ENCODE measurements at regions not wholly inside any gene's neighbourhood (a gene's known extent, or its start where the extent isn't known, plus 50 kb on each side); places are given as distances from the start of the nearest gene placed in this dataset.

- no peak for DNase-seq (ENCODE audit: low spot score)
These were observed 131.1 kb downstream of the CRYBB2 start for GRCh38 chr22:25350551-25350971.

GRCh38 chr22:25351631-25352293 lies 132.3 kb downstream of the CRYBB2 start:
- no peak for DNase-seq (ENCODE audit: low spot score)

GRCh38 chr22:25352294-25352680 lies 132.8 kb downstream of the CRYBB2 start:
- no peak for DNase-seq (ENCODE audit: low spot score)

DNA sequence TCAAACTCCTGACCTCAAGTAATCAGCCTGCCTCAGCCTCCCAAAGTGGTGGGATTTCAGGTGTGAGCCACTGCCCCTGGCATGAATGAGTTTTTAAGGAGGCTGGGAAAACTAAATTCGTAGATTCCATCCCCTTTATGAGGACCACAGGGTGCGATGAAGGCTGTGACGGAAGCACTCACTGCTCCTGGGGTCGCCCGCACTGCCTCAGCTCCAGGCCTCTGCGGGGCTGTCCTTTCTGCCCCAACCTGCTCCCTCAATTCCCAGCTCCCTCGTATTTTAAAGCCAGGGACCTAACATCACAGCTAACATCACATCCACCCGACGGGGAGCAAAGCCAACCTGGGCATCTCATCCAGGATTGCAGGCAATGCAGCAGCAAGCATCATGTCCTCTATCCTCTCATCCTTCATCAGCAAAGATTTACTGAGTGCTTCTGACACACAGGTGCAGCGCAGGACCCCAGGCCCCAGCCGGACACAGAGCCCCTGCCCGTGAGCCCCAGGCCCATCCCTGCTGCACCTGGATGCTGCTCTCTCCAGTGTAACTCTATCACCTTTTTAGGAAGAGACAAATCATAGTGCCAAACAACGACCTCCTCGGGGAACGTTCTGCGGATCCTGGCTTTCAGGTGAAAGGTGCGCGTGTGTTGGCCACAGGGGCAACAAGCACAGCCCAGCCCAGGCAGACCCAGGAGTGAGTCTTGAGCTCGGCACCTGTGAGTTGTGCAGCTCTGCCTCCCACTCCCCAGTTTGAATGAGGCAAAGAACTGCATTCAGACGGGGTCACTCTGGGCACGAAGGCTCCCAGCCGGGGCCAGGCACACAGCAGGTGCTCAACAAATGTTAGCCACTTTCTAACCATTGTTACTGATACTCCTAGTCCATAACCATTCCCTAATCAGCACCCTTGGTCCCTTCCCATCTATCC lies 134.3 kb downstream of the CRYBB2 start:
- no peak for DNase-seq (ENCODE audit: low spot score)

DNA sequence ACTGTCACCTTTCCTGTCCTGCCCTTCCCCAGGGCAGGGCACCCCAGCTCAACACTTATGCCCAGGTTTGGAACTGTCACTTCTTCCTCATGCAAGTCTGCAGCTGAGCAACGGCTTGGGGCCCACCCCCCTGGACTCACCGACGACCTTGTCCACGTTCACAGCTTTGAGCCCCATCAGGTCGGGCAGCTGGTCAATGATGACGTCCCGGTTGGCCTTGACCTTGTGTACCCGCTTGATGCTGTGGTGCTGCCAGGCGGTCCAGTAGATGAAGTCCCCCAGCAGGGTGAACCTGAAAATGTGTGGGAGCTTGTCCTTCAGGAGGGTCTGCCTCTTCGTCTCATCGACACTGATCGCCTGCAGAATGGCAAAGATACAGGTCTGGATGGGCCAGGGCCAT lies 135.0 kb downstream of the CRYBB2 start:
- DNase-seq (ENCODE audit: low spot score) = no peak

DNA sequence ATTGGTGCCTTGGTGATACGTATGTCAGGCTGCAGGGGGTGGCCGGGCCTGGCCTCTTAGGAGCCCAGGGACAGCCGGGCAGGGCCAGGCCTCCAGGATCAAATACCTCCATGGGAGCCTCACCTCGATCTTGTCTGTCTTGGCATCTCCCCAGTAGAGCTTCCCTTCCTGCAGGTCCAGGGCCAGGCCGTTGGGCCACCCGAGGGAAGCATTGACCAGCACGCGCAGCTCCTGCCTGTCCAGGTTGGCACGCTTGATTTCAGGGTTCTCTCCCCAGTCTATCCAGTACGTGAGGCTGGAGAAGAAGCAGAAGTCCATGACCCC lies 137.7 kb downstream of the CRYBB2 start:
- DNase-seq (ENCODE audit: low spot score) = no peak

DNA sequence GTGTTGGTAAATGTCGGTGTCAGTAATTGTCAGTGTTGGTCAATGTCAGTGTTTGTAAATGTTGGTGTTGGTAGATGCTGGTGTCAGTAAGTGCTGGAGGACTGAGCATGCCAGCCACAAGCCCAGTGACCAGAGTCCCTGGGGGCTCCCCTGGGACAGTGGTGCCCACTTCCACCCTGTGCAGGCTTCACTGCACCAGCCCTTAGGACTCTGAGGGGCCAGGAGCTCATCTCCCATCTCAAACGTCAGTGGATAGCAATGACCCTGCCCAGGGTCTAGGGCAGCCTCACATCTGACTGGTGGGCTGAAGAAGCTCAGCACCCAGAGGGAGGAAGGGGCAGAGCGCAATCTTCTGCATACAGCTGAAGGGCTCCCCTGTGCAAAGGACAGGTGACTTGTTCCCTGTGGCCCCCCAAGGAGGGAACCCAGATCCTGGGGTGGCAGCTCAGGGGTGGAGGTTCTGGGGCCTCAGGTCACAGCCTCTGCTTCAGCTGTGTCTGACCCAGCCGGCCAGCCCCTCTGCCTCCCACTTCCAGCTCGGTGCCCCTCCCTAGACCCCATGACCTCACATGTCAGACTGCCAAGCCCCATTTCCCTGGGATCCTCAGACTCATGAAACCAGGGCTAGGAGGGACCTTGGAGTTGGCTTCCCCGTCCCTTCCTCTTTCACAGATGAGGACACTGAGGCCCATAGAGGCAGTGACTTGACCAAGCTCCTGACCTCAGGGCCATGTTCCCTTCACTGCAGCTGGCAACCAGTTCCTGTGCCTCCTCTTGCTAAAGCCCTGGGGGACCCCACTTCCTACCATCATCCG lies 138.4 kb downstream of the CRYBB2 start:
- DNase-seq (ENCODE audit: low spot score) = no peak

DNA sequence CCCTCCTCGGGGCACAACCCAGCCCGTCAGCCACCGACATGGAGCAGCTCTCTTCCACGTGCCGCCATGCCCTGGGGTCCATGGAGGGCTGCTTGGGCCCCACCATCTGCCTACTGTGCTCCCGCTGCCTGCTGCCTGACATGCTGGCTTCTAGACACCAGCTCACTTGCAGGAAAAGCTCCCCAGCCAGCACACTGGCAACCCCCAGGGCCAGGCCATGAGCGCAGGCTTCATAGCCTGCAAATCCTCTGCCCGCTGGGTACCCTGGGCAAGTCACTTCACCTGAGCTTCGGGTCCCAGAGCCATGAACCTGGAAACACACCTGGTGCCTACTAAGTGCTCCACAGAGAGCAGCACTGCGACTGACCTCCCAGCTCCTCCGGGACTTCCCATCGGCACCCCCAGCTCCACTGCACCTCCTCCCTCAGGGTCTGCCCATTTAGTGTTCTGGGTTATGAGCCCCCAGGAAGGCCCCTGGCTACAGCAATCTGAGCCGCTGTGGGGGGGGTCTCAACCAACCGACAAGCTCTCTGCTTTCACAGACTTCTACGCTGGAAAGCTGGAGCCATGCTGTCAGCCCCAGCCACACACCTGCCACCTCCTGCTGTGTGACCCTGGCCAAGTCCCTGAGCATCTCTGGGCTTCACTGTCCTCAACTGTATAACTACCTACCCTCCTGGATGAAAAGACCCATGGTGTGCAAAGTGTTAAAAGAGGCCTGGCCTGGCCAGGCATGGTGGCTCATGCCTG lies 139.2 kb downstream of the CRYBB2 start:
- no peak for DNase-seq (ENCODE audit: low spot score)

- no peak for DNase-seq (ENCODE audit: low spot score)
These were observed 140.3 kb downstream of the CRYBB2 start for GRCh38 chr22:25359601-25360261.

DNA sequence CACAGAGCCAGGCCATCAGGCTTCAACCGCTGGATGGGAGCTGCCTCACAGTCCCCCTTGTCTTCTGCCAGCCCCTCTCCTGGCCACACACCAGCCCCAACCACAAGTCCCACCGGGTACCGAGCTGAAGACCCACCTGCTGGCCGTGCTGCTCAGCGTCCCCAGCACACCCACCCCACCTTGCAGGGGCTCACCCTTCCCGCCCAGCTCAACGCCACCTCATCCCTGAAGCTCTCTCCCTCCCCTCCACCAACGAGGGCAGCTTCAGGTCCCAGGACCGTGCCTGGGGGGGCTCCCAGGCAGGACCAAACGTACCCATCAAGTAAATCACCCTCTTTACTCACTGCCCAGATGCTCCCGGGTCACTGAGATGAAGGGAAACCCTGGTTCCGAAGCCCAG lies 141.0 kb downstream of the CRYBB2 start:
- DNase-seq (ENCODE audit: low spot score) = no peak

DNA sequence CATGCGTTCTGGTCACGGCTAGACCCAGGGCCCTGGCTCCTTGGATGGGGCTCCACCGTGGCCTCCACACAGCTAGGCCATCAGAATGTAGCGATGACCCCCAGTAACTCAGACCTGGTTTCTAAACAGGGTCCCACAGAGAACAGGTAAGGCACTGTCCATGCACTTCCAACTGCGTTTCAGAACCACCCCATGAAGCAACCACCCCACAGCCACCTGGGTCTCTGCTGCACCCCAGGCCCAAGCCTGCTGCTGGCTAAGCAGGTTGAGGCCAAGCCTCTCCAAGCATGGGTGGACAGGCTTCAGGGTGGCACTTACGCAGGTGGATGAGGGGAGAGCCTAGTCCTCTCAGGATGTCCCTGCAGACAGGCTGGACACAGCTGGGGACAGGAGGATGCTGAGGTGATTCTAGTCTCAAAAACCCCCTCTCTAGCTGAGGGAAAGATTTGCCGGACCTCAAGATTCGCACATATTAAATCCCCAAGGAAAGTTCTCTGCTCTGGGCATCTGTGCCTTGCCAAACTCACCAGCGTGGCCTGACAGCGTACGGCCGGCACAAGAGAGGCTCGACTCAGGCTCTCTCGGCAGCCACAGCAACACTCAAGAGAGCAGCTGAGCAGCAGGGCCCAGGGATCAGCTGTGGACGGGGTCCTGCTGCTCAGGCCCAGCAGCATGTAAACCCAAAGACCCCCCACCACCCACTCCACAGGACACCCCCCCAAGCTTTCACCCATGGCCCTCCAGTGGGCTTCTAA lies 141.6 kb downstream of the CRYBB2 start:
- no peak for DNase-seq (ENCODE audit: low spot score)

DNA sequence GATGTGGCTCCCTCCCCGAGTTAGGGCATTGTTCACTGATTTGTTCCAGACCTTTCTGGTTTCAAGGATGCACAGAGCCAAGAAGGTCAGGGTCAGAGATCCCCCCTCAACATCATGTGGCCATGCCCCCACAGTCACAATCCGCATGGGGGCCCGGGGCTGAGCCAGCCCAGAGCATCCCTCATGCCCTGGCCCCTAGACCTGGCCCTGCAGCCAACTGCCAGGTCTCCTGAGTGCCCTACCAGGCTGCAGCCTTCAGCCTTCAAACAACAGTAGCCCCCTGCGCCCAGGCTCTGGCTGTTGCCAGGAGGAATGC lies 142.4 kb downstream of the CRYBB2 start:
- no peak for DNase-seq (ENCODE audit: low spot score)

GRCh38 chr22:25362215-25362882 lies 142.9 kb downstream of the CRYBB2 start:
- DNase-seq (ENCODE audit: low spot score) = peak; percentile 91

DNA sequence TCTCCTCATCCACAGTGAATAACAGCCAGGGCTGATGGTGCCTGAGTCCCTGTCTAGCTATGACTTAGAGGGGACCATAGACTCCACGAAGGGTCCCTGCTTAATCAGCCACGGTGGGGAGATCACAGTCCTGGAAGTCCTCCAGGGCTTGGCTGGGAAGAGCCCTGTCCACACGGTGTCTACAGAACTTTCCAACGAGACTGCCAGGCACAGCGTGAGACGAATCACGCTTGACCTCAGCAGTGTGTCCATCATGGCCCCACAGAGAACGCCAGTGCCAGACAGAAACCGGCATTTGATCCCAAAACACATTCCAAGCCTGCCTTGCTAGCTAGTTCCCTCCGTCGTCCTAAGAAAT lies 143.4 kb downstream of the CRYBB2 start:
- DNase-seq (ENCODE audit: low spot score) = no peak

DNA sequence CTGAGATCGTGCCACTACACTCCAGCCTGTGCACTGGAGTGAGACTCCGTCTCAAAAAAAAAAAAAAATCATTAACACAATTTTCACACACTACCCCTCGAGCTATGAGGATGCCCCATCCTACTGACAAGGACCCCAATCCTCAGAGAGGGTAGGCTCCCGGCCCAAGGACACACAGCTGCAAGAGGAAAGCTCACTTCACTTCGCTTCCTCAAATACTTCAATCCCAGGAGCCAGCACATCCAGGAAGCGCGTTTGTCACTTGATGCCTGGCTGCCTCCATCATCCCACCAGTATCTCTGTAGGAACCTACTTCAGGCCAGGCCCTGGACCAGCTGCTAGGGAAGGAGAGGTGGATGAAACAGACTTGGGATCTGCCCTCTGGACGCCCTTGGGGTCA lies 144.0 kb downstream of the CRYBB2 start:
- DNase-seq (ENCODE audit: low spot score) = no peak

DNA sequence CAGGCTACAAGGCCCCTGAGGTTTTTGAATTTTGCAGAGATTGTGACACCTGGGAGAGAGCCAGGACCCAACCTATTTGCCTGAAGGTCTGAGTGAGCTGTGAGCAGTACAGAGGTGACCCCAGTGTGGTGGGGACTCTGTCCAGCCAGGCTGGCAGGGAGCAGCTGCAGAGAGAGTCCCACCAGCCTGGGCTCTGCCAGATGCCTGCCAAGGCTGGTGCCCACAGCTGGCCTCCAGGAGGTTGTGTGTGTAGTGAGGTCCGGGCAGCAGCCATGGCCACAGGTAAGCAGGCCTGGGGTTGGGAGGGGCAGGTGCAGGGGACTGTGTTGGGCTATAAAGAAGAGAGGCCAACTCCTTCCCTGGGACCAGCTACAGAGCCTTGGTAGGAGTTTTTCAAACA lies 144.8 kb downstream of the CRYBB2 start:
- no peak for DNase-seq (ENCODE audit: low spot score)

DNA sequence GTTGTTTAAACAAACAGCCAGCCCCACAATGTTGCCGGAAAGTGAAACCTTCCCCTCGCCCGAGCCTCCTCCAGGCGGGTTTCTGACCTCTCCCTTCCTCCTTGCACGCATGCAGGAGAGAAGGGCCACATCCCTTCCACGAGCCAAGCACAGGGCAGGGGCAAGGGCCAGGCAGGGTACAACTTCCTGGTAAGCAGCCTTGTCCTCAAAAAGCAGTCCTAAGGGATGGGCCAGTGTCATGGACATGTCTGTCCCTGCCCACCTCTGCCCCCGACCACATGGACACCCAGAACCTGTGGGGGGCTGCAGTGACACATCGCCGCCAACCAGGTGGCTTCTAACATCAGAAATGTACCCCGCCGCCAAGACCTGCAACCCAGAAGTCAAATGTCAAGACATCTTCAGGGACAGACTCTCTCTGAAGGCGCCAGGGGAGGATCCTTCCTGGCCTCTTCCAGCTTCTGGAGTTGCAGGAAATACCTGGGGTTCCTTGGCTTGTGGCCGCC lies 145.3 kb downstream of the CRYBB2 start:
- no peak for DNase-seq (ENCODE audit: low spot score)

DNA sequence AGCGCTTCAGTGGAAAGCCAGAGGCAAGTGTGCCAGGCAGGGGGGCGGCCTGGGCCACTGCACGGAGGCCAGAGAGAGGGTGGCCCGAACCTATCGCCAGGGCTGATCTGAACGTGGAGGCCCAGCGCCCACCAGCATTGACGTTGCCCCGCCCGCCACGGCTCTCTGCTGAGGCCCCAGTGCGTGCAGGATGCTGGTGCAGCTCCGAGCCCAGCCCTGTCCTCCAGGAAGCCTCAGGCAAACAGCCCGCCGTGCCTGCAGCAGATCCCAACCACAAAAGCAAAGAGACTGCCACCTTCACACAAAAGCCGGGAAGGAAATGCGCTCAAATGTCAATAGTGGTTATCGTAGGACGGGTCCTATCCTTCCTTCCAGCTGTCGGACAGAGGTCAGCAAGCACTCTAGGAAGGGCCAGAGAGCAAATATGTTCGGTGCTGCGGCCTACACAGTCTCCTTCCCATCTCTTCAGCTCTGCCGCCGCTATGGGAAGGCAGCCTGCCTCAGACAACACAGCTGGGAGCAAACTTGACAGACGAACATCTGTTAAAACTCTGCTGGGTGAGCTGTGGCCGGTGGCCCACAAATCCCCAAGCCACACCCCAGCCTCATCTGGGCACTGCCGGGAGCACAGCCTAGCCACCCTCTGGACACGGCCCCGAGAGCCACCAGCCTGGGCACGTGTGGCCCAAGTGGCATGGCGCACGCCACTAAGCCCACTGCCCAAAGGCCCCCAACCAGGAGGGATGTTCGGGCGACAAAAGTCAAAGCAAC lies 146.2 kb downstream of the CRYBB2 start:
- no peak for DNase-seq (ENCODE audit: low spot score)

DNA sequence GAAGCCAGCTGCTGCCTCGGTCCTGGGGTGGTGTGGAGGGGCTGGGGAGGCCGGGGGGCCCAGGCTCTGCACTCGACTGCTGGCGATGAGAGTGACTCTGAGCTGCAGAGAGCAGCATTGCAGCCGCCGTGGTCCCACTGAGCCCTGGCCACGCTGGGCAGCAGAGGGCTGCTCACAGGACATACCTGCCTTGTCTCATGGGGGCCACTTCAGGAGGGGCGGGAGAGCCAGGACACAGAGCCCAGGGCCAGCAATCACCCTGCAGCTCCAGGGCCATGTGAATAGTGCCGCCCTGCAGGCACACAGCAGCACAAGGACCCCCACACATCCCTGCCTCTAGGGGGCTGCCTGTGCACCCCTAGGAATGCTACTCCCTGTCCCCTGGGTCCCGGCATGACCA lies 147.0 kb downstream of the CRYBB2 start:
- DNase-seq (ENCODE audit: low spot score) = no peak

Data from HuH-7 (cell line).